OCI-LY3 (cell line): ENCODE measurements at regions not wholly inside any gene's neighbourhood (a gene's known extent, or its start where the extent isn't known, plus 50 kb on each side); places are given as distances from the start of the nearest gene placed in this dataset.

Source experiments
- CTCF ChIP-seq: fragments of 200-600, 300-600 bp; sonication (generic); IDR thresholded peaks from 2 replicates; pipeline ENCODE4 v1.5.1; 2014; ENCODE audit warnings: antibody characterized with exemption, low read length, low read depth
- EZH2phosphoT487 ChIP-seq: fragments of 200-600 bp; shearing (Covaris generic); IDR thresholded peaks from 2 replicates; pipeline ENCODE4 v1.6.1; 2018; ENCODE audit warnings: antibody characterized with exemption, mixed run types, low read depth

GRCh38 chr4:18388039-18388438 lies 366.5 kb upstream of the LCORL start:
- TF ChIP-seq CTCF: no peak
- no peak for TF ChIP-seq EZH2phosphoT487
